IPS-NIHi7 (cell line): ENCODE measurements at regions not wholly inside any gene's neighbourhood (a gene's known extent, or its start where the extent isn't known, plus 50 kb on each side); places are given as distances from the start of the nearest gene placed in this dataset.
A peak's percentile ranks its signal among the peaks of the same experiment; 100 is the strongest.
"Not testable (repeated sequence)": the region's sequence is repeated elsewhere in the genome, so short reads cannot be mapped to it uniquely, and the experiment has no call there.

ENCODE experiments used
- DNase-seq: peaks from one replicate; pipeline ENCODE4 v3.0.0; 2012; ENCODE audit warnings: mixed read lengths; ENCODE audit errors: extremely low spot score

DNA sequence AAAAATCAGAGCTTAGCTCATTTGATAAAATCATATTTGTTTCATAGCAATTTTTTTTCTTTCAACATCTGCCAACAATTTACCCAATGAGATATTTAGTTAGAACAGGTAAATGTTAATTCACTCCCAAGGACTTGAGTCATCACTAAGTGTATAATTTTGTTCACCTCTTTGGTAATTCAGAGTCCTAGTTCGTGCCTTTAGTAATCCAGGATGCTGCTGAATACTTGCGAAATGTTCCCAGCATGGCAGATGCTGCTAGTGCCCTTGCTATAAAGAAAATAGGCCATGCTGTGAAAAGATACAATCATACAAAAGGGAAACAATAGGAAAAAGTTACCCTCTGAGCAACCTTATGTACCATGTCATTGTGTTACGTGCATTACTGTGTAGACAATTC is 210.5 kb downstream of the CSNK1G3 start:
- DNase-seq, result no peak

DNA sequence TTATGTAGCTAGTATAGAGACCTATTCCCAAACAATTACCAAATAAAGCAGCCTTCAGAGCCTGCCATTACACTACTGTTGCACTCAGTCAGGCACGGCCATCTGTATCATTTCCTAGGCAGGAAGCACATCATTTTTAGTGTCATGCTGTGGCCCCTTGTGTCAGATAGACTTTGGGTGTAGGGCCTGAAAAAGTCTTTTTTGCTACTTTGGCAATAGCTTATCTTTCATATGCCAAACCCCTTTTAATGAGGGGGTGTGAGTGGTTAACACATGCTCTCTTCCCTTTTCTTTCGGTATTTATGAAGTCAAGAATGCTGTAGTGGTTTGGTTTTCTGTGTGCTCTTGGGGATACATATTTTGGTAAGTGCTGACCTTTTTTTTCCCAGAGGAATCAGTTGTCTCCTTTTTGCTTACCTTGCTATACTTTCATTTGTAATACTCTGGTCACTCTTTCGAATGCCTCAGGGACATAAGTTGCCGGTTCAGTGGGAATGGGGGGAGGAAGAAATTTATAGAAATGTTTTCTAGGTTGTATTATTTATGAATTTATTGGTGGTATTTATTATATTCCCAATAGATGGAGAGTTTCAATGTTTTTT is 209.8 kb downstream of the CSNK1G3 start:
- no peak for DNase-seq

- no peak for DNase-seq
Measured at GRCh38 chr5:123720955-123721354, 209.0 kb downstream of the CSNK1G3 start.

- DNase-seq, result no peak
Measured at GRCh38 chr5:123720339-123720738, 208.4 kb downstream of the CSNK1G3 start.

GRCh38 chr5:123719004-123719403 is 207.0 kb downstream of the CSNK1G3 start:
- DNase-seq, result no peak

DNA sequence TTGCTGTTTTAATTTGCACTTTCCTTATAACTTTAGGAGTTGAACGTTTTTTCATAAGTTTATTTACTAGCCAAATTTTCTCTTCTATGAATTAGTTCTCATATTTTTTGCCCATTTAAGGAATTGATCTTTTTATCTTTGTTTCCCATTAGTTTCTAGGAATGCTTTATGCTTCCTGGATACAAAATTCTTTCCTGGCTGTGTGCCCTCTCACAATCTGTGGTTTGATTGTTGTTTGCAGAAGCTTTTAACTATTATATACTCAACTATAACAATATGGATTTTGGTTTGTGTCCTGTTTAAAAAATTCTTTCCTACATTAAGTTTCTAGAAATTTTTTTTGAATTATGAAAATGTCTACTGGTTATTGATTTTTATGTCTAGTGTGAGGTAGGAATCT is 206.3 kb downstream of the CSNK1G3 start:
- DNase-seq, result no peak

DNA sequence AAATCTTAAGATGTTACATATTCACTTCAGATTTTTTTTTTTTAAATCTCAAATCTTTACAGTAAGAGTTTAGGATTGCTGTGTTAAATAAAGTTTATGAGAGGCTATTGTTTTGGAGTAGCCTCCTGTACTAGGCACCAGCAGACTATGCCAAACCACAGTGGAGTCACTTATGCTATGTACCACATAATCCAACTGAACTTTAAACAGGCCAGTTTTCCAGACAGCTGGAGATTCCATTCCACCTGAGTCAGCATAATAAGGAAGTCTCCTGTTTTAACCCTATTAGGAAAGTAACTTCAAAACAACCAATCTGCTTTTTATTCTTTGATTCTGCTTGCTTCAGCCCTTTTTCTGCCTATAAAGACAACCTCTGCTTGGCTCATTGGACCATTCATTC is 205.2 kb downstream of the CSNK1G3 start:
- DNase-seq, result no peak

- no peak for DNase-seq
Measured at GRCh38 chr5:123710031-123710430, 198.1 kb downstream of the CSNK1G3 start.

GRCh38 chr5:123709422-123709821 is 197.4 kb downstream of the CSNK1G3 start:
- DNase-seq, result no peak

DNA sequence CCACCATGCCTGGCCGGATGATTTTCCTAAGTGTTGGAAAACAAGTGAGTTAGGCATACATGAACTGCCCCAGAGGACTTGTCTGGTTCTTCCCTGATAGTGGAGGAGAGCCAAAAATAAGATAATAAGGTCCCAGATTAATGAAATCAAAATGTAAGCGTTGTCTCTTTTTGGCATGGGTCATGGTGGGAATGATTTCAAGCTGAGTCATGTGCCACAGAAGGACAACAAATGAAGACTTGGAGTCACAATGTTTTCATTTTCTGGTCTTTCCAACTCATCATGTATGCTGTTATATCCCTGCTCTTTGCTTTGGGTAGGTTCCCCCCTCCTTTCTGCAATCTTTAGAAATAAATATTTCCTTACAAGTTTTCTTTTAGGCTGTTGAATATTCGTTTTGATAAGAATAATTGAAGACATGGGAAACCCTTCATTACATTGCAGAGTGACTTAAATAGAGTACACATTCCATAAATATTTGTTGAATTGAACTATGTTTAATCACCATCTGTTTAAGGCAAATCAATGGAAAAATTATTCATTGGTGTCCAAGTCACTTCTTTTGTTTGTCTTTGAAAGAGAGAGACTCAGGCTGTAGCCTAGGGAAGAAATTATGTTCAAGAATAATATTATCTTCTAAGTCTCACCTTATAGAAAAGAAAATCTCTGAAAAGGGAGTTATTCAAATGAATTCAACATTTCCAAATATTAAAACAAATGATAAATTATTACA is 196.3 kb downstream of the CSNK1G3 start:
- DNase-seq, result no peak

GRCh38 chr5:123706531-123706930 is 194.6 kb downstream of the CSNK1G3 start:
- no peak for DNase-seq

- no peak for DNase-seq
Measured at GRCh38 chr5:123705741-123706140, 193.8 kb downstream of the CSNK1G3 start.

DNA sequence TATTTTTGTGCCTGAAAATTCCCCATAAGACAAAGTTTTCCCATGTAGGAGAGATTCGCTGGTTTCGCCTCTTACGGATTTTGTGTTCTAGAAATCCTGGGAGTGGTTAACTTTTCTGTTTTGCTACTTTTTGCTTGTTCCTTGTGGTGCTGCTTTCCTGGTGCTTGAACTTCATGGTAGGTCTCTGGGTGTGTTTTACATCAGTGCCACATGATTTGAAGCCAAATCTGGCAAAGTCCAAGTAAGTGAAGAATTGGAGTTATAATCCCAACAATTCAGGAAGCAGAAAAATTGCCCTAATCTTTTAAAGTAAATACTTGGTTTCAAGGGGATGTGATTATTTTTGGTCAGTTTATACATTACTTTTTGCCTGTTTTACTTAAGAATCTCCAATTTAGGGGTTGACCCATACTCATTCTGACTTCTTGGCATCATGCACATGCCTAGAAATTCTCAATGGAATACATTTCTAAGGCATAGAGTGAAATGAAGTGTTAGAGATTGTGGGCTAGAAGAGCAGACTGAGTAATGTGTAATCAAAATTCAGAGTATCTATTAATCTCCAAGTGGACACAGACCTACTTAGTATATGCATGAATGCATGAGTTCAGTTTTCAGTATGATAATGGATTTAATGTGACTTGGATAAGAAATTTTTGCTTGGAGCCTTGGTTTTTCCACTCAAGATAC is 189.7 kb downstream of the CSNK1G3 start:
- DNase-seq, result no peak

GRCh38 chr5:123700624-123701287 is 188.8 kb downstream of the CSNK1G3 start:
- DNase-seq, result peak; percentile 20

GRCh38 chr5:123699571-123699970 is 187.6 kb downstream of the CSNK1G3 start:
- DNase-seq, result no peak

DNA sequence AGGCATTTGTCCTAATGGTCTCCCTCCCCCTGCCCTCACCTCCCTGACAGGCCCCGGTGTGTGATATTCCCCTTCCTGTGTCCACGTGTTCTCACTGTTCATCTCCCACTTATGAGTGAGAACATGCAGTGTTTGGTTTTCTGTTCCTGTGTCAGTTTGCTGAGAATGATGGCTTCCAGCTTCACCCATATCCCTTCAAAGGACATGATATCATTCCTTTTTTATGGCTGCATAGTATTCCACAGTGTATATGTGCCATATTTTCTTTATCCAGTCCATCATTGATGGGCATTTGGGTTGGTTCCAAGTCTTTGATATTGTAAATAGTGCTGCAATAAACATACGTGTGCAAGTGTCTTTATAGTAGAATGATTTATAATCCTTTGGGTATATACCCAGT is 187.0 kb downstream of the CSNK1G3 start:
- not testable (repeated sequence) for DNase-seq

DNA sequence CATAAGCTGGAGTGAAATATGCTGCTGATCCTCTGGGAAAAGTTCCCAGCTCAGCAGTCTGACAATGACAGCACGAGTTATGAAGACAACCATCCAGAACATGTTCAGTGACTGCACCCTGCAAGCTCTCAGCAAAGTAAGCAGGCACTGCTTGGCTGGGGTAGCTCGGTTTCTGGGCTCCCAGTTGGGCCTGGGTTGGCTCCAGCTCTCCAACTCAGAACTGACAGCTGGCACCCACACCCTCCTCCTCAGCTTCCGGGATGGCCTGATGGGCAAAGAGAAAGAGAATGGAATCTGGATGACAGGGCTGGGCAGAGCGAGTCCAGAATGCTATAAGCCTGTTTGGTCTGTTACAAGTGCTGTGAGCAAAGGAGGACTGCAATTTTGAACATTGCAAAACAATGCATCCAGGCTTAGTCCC is 185.0 kb downstream of the CSNK1G3 start:
- no peak for DNase-seq

DNA sequence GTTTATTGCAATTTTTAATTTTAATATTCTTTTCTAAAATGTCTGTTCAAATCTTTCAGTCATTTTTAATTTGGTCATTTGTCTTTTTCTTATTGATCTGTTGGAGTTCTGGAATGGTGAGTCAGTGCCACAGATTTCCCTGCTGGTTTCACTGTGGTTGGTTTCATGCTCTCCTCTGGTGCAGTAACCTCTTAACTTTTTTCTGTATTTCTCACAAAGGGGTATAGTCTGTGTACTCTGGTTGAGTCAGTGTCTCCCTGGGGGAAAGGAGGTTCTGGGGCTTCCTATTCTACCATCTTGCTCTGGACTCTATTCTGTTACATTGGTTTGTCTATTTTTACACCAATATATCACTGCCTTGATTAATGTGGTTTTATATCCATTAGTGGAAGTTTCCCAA is 178.8 kb downstream of the CSNK1G3 start:
- DNase-seq, result no peak

- DNase-seq, result no peak
Measured at GRCh38 chr5:123681061-123681460, 169.1 kb downstream of the CSNK1G3 start.

- peak; percentile 17 for DNase-seq
Measured at GRCh38 chr5:123673107-123673506, 161.1 kb downstream of the CSNK1G3 start.

DNA sequence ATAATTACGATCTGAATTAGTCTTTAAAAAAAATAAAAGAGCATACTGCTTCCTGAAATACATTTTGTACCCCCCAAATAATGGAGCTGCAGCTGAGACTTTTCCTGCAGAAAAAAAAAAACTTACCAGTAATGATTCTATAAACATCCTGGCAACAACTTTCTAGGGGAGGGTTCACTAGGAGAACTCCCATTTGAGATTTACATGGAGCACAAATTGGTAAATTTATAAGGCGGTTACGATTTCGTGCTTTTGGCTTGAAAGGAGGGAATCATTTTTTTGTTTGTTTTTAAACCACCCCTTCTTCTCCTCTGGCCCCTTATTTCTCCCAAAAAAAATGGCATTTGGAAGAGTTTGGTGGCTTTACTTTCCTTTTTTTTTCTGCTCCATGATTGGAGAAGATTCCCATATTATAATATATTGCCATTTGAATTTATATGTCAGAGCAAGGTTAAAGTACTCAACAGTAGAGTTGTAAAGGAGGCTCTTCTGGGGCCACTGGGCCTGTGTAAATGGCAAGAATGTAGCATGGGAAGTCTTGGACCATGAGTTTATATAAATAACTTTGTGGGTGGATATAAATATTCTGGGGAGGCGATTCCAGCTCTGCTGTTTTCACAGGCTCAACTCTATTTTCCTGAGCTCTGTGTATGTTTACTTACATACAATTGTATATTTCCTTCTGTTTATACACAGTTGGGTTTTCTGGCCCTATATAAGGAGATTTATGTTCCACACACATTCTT is 159.9 kb downstream of the CSNK1G3 start:
- no peak for DNase-seq

GRCh38 chr5:123671042-123671441 is 159.1 kb downstream of the CSNK1G3 start:
- peak; percentile 44 for DNase-seq
